Tibial artery (tissue), 4 donors: ENCODE measurements at regions not wholly inside any gene's neighbourhood (a gene's known extent, or its start where the extent isn't known, plus 50 kb on each side); places are given as distances from the start of the nearest gene placed in this dataset.

Source experiments
- DNase-seq, 2 donors: peaks; one replicate each; pipeline ENCODE4 v3.0.0-alpha.2; 2019
- H3K27ac ChIP-seq, 2 donors: fragments of 200-600 bp; sonication (generic) in 1 of 2; 1 replicate in 1 of 2; 2 replicates in 1 of 2; pipeline ENCODE4 v1.5.1; 2018 to 2019; ENCODE audit warnings: mild to moderate bottlenecking in 1 of 2
- H3K27me3 ChIP-seq, 2 donors: fragments of 200-600 bp; sonication (generic) in 1 of 2; one replicate each; pipeline versions ENCODE4 v1.5.1 to v1.6.0; 2016 to 2019
- H3K36me3 ChIP-seq, 3 donors: fragments of 200-600 bp; sonication (generic) in 2 of 3; one replicate each; pipeline ENCODE4 v1.5.1; 2016 to 2019; ENCODE audit warnings: mild to moderate bottlenecking in 2 of 3
- H3K4me1 ChIP-seq, 4 donors: fragments of 200-600 bp; sonication (generic) in 2 of 4; 1 replicate in 3 of 4; 2 replicates in 1 of 4; pipeline ENCODE4 v1.5.1; 2016 to 2019
- H3K4me3 ChIP-seq, 2 donors: fragments of 200-600 bp; sonication (generic) in 1 of 2; 1 replicate in 1 of 2; 2 replicates in 1 of 2; pipeline ENCODE4 v1.5.1; 2018 to 2019; ENCODE audit warnings: mild to moderate bottlenecking in 2 of 2
- H3K9me3 ChIP-seq, 3 donors: fragments of 200-600 bp; sonication (generic) in 1 of 3; one replicate each; pipeline ENCODE4 v1.5.1; 2016 to 2019
- intact Hi-C: fragments of 100-400 bp; cut with DNase I; formaldehyde crosslinking; loops from one replicate; pipeline ENCODE4 v1.15.0; 2023; ENCODE audit warnings: low total_unique reads
- TF ChIP-seq, protein P1 (sequence below), 2 experiments: fragments of 200-600 bp in 1 of 2; fragments of 450-650 bp in 1 of 2; IDR thresholded peaks; one replicate each; pipeline ENCODE4 v1.5.1; 2017 to 2019; ENCODE audit warnings: antibody characterized with exemption in 2 of 2, mild to moderate bottlenecking in 1 of 2, moderate library complexity in 1 of 2

DNA sequence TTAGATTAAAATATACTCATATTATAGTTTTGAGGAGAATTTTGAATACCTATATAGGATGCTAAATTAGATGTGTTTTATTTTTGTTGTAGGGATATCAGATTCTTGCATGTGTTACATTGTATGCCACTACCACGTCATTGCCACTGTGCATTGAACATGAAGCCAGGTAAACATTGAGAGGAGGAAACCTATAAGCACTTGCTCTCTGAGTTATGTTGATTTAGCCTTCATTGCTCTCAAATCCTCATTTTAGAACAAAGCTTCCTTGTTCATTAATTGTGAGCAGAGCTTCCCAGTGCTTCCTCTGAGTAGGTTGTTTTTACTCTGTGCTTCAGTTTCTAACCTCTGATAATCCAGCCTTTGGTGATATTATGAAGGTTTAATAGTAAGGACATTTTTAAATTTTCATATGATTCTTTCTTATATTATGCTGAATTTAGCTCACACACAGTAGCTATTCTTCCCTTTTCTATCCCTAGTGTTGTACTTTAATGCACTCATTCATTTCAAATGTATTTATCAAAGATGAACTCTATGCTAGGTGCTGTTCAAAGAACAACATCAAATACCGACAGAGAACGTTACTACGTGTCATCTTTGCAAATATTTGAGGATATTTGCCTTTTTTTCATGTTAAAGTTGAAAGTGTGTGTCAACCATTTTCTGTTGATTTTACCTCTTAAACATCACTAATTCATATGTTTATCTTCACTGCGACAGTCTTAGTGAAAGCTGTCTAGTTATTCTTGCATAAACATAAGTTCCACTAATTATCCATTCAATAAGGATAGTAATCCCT, 1448.0 kb upstream of the MIR17HG start:
- H3K27ac ChIP-seq, result no peak overlapping the region
- intact Hi-C loops, result no loop called here
- no peaks in the 10 kb centered on the region for H3K27me3 ChIP-seq
- no peaks in the 10 kb centered on the region for H3K36me3 ChIP-seq
- no peaks in the 10 kb centered on the region for H3K9me3 ChIP-seq
- H3K4me1 ChIP-seq, result no peaks in the 10 kb centered on the region
- H3K4me3 ChIP-seq, result no peak overlapping the region
- DNase-seq, result no peak
- TF ChIP-seq, protein P1, sequence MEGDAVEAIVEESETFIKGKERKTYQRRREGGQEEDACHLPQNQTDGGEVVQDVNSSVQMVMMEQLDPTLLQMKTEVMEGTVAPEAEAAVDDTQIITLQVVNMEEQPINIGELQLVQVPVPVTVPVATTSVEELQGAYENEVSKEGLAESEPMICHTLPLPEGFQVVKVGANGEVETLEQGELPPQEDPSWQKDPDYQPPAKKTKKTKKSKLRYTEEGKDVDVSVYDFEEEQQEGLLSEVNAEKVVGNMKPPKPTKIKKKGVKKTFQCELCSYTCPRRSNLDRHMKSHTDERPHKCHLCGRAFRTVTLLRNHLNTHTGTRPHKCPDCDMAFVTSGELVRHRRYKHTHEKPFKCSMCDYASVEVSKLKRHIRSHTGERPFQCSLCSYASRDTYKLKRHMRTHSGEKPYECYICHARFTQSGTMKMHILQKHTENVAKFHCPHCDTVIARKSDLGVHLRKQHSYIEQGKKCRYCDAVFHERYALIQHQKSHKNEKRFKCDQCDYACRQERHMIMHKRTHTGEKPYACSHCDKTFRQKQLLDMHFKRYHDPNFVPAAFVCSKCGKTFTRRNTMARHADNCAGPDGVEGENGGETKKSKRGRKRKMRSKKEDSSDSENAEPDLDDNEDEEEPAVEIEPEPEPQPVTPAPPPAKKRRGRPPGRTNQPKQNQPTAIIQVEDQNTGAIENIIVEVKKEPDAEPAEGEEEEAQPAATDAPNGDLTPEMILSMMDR (IDR thresholded peaks at IDR 0.05), result no peak

DNA sequence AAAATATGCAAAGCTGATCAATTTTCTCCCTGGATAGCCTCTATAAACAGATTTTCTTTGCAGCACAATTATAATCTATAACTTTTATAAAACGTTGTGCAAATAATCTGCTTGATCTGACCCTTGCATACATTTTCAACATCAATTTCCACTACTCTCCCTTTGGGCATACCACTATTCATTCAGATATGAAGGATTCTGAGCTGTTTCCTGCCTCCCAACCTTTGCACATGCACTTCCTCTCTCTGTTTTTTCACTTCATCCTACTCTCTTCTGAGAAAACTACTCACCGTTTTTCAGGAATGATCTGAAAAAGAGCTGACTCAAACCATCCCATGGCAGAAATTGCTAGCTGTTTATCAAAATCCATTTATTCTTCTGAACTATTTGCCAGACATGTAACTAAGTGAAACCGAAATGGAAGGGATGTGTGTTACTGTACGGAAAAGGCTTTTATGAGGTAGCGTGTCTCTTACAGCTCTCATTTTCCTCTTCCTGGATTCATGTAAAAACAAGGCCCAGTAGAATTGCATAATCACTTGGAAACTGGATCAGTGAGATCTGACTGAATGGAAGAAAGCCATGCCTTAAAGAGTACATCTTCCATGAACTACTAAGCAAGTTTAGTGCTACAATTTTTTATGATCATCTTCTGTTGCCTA, 1447.3 kb upstream of the MIR17HG start:
- H3K9me3 ChIP-seq, result no peaks in the 10 kb centered on the region
- no peaks in the 10 kb centered on the region for H3K27me3 ChIP-seq
- no peak overlapping the region for H3K27ac ChIP-seq
- intact Hi-C loops, result no loop called here
- no peak for DNase-seq
- no peaks in the 10 kb centered on the region for H3K4me1 ChIP-seq
- no peaks in the 10 kb centered on the region for H3K36me3 ChIP-seq
- TF ChIP-seq, protein P1 (IDR thresholded peaks at IDR 0.05), result no peak
- no peak overlapping the region for H3K4me3 ChIP-seq

DNA sequence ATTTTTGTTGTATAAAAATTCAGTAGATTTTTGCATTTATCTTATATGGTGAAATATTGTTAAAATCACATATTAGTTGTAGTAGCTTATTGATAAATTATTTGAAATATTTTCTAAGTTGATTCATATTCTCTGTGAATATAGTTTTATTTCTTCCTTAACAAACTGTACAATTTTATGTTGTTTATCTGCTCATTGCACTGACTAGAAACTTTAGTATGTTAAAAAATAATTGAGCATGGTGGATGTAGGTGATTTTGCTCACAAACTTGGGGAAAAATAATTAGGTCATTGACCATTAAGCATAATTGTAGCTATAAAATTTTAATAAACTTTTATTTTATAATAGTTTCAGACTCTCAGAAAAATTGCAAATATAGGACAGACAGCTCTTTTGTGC, 1445.3 kb upstream of the MIR17HG start:
- intact Hi-C loops, result no loop called here
- no peaks in the 10 kb centered on the region for H3K36me3 ChIP-seq
- H3K9me3 ChIP-seq, result no peaks in the 10 kb centered on the region
- H3K27me3 ChIP-seq, result no peaks in the 10 kb centered on the region
- DNase-seq, result no peak
- H3K27ac ChIP-seq, result no peak overlapping the region
- TF ChIP-seq, protein P1 (IDR thresholded peaks at IDR 0.05), result no peak
- no peak overlapping the region for H3K4me3 ChIP-seq
- H3K4me1 ChIP-seq, result no peaks in the 10 kb centered on the region

DNA sequence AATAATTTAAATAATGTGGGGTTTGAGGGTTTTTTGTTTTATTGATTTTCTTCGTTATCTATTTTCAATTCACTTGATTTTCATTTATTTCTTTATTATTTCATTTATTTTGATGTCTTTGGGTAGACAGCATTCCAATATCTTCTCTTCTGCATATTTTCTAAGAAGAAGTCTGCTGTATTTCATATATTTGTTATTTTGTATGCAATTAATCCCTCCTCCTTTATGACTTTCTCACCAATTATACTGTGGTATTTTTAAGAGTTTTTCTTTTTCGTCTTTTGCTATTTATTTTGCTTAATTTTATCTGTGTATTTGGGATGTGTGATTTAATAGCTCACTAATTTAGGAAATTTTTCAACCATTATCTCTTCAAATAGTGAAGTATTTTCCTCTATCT, 1444.4 kb upstream of the MIR17HG start:
- H3K27ac ChIP-seq, result no peak overlapping the region
- H3K9me3 ChIP-seq, result no peaks in the 10 kb centered on the region
- H3K27me3 ChIP-seq, result no peaks in the 10 kb centered on the region
- TF ChIP-seq, protein P1 (IDR thresholded peaks at IDR 0.05), result no peak
- DNase-seq, result no peak
- H3K4me1 ChIP-seq, result no peaks in the 10 kb centered on the region
- intact Hi-C loops, result no loop called here
- H3K4me3 ChIP-seq, result no peak overlapping the region
- H3K36me3 ChIP-seq, result no peaks in the 10 kb centered on the region

DNA sequence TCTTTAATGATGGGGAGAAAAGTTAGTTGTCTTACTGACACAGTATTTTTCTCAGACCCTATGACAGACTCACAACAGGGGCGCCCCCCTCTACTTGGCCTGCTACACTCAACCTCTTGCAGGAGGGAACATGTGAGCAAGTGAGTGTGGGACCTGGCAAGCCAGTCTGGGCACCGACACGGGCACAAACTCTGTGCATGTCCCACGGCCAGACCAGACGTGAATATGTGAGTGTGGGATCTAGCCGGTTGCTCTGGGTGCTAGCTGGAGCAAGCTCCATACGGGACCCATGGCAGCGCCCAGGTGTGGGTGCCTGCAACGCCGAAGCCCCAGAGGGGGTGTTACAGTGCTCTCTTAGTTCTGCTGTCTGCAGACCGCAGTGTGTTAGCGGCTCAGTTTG, 1437.3 kb upstream of the MIR17HG start:
- TF ChIP-seq, protein P1 (IDR thresholded peaks at IDR 0.05), result no peak
- no peaks in the 10 kb centered on the region for H3K27me3 ChIP-seq
- H3K4me1 ChIP-seq, result no peaks in the 10 kb centered on the region
- H3K9me3 ChIP-seq, result no peaks in the 10 kb centered on the region
- DNase-seq, result no peak
- H3K36me3 ChIP-seq, result no peaks in the 10 kb centered on the region
- no peak overlapping the region for H3K27ac ChIP-seq
- no peak overlapping the region for H3K4me3 ChIP-seq
- intact Hi-C loops, result no loop called here
